ENCODE measurements at regions not wholly inside any gene's neighbourhood (a gene's known extent, or its start where the extent isn't known, plus 50 kb on each side); places are given as distances from the start of the nearest gene placed in this dataset.

DNA sequence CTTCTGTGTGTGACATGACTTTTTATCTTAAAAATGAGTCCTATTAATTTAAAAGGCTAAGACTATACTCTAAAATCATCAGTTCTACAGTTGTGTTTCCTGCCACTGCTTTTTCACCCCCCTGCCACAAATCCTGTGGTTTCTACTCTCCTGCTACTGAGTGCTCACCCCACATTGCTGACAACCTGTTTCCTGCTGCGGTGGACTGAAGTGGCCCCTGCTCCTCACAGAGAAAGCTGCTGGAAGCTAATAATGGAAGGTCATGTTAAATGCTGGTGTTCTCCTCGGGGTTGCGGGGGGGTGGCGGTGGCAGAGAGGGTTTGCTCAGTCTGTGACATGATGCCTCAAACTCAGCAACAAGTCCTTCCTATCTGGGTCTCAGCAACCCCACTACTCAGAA is 113.2 kb upstream of the INHBA start:
- TF ChIP-seq, protein P1, sequence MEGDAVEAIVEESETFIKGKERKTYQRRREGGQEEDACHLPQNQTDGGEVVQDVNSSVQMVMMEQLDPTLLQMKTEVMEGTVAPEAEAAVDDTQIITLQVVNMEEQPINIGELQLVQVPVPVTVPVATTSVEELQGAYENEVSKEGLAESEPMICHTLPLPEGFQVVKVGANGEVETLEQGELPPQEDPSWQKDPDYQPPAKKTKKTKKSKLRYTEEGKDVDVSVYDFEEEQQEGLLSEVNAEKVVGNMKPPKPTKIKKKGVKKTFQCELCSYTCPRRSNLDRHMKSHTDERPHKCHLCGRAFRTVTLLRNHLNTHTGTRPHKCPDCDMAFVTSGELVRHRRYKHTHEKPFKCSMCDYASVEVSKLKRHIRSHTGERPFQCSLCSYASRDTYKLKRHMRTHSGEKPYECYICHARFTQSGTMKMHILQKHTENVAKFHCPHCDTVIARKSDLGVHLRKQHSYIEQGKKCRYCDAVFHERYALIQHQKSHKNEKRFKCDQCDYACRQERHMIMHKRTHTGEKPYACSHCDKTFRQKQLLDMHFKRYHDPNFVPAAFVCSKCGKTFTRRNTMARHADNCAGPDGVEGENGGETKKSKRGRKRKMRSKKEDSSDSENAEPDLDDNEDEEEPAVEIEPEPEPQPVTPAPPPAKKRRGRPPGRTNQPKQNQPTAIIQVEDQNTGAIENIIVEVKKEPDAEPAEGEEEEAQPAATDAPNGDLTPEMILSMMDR (IDR thresholded peaks at IDR 0.05) = no peak
- no peak for TF ChIP-seq POLR2A (IDR thresholded peaks at IDR 0.05)

All from lower leg skin (tissue), 3 donors.